HCT116 (cell line): ENCODE measurements at regions not wholly inside any gene's neighbourhood (a gene's known extent, or its start where the extent isn't known, plus 50 kb on each side); places are given as distances from the start of the nearest gene placed in this dataset.

Source experiments
- ATF3 ChIP-seq: IDR thresholded peaks from 2 replicates; pipeline ENCODE4 v1.6.1; 2012
- CBX3 ChIP-seq: IDR thresholded peaks from 2 replicates; pipeline ENCODE4 v1.6.1; 2012; ENCODE audit warnings: low read depth
- CTCF ChIP-seq, 3 experiments: fragments of 200-600 bp in 1 of 3; sonication (generic) in 1 of 3; IDR thresholded peaks in 2 of 3; conservative IDR thresholded peaks in 1 of 3; 2 replicates each; pipeline ENCODE4 v1.5.1; 2012 to 2017; ENCODE audit warnings: low read depth in 2 of 3, low read length in 2 of 3, antibody characterized with exemption in 1 of 3, borderline replicate concordance in 1 of 3, control low read depth in 1 of 3, mild to moderate bottlenecking in 1 of 3, mixed read lengths in 1 of 3, mixed run types in 1 of 3, moderate library complexity in 1 of 3; ENCODE audit not compliant: insufficient read depth in 1 of 3
- EGR1 ChIP-seq: IDR thresholded peaks from 2 replicates; pipeline ENCODE4 v1.6.1; 2012; ENCODE audit warnings: low read depth
- EZH2 ChIP-seq: fragments of 200-600 bp; sonication (generic); IDR thresholded peaks from 2 replicates; pipeline ENCODE4 v1.6.1; 2017; ENCODE audit warnings: antibody characterized with exemption, mixed run types
- EZH2phosphoT487 ChIP-seq: fragments of 200-600 bp; IDR thresholded peaks from 2 replicates; pipeline ENCODE4 v1.6.1; 2018; ENCODE audit warnings: antibody characterized with exemption, borderline replicate concordance
- MAX ChIP-seq: IDR thresholded peaks from 2 replicates; pipeline ENCODE4 v1.6.1; 2012
- POLR2A ChIP-seq: IDR thresholded peaks from 2 replicates; pipeline ENCODE4 v1.7.0; 2011; ENCODE audit warnings: borderline replicate concordance; ENCODE audit not compliant: insufficient read depth, insufficient read length; ENCODE audit errors: extremely low read depth
- SP1 ChIP-seq: IDR thresholded peaks from 2 replicates; pipeline ENCODE4 v1.6.1; 2012; ENCODE audit warnings: low read depth

GRCh38 chr16:11474617-11475291, 112.0 kb downstream of the LITAF start:
- TF ChIP-seq CTCF (IDR thresholded peaks at IDR 0.05 in 2 of 3, conservative IDR thresholded peaks at IDR 0.05 in 1 of 3; ENCODE audit: borderline replicate concordance in 1 of 3, insufficient read depth in 1 of 3, low read depth in 2 of 3, low read length in 2 of 3): no peak
- TF ChIP-seq ATF3: no peak
- no peak for TF ChIP-seq SP1
- TF ChIP-seq EZH2phosphoT487: no peak
- TF ChIP-seq POLR2A: no peak
- no peak for TF ChIP-seq MAX
- TF ChIP-seq EZH2: no peak
- no peak for TF ChIP-seq EGR1
- TF ChIP-seq CBX3: no peak
